ENCODE measurements at regions not wholly inside any gene's neighbourhood (a gene's known extent, or its start where the extent isn't known, plus 50 kb on each side); places are given as distances from the start of the nearest gene placed in this dataset.
A peak's percentile ranks its signal among the peaks of the same experiment; 100 is the strongest.

DNA sequence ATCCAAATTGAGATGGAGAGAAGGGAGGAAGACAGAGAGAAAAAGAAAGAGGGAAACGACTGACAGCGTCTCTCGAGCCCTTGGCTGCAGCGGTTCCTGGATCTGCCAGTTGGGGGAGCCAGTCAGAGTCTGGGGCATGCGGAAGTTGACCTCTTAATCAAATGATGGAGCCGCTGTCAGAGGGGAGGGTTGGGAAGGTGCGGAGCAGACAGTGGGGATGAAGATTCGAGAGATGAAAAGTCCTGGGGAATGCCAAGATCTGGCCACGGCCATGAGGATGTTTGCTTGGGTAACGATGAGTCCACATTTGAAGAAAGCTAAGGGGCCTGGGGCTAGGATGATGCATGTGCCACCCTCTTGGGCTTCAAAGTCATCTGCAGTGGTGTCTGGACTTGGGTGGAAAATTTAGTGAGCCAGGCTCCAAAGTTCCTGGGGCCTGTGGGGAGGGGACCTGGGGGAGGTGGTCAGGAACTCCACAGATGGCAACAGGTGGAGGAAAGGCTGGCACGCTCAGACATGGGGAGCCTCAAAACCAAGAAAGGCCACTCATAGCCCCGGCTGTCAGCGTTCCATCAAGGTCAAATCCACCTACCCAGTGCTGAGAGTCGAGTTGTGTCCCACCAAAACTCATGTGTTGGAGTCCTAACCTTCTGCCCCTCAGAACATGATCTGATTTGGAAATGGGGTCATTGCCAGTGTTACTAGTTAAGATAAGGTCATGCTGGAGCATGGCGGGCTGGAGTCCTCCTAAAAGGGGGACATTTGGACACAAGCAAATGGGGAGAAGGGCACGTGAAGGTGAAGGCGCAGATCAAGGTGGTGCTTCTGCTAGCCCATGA is 200.1 kb downstream of the NDUFA10 start:
- H3K9me3 ChIP-seq = no peaks in the 10 kb centered on the region
- TF ChIP-seq, protein P1, sequence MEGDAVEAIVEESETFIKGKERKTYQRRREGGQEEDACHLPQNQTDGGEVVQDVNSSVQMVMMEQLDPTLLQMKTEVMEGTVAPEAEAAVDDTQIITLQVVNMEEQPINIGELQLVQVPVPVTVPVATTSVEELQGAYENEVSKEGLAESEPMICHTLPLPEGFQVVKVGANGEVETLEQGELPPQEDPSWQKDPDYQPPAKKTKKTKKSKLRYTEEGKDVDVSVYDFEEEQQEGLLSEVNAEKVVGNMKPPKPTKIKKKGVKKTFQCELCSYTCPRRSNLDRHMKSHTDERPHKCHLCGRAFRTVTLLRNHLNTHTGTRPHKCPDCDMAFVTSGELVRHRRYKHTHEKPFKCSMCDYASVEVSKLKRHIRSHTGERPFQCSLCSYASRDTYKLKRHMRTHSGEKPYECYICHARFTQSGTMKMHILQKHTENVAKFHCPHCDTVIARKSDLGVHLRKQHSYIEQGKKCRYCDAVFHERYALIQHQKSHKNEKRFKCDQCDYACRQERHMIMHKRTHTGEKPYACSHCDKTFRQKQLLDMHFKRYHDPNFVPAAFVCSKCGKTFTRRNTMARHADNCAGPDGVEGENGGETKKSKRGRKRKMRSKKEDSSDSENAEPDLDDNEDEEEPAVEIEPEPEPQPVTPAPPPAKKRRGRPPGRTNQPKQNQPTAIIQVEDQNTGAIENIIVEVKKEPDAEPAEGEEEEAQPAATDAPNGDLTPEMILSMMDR (IDR thresholded peaks at IDR 0.05) = no peak
- no peak overlapping the region for H3K27ac ChIP-seq
- intact Hi-C loops (cut with DNase I) = no loop called here
- peak in 2 of 6 donors; percentile 4 to 21 for DNase-seq
- no peak overlapping the region for H3K4me3 ChIP-seq
- WGBS, 2 donors = 68 to 85% methylated on average over 17 of the region's 17 CpGs
- H3K4me1 ChIP-seq = no peaks in the 10 kb centered on the region
- ATAC-seq = no peak
- H3K27me3 ChIP-seq = no peaks in the 10 kb centered on the region
- no peaks in the 10 kb centered on the region for H3K36me3 ChIP-seq
- no peak for FAIRE-seq

DNA sequence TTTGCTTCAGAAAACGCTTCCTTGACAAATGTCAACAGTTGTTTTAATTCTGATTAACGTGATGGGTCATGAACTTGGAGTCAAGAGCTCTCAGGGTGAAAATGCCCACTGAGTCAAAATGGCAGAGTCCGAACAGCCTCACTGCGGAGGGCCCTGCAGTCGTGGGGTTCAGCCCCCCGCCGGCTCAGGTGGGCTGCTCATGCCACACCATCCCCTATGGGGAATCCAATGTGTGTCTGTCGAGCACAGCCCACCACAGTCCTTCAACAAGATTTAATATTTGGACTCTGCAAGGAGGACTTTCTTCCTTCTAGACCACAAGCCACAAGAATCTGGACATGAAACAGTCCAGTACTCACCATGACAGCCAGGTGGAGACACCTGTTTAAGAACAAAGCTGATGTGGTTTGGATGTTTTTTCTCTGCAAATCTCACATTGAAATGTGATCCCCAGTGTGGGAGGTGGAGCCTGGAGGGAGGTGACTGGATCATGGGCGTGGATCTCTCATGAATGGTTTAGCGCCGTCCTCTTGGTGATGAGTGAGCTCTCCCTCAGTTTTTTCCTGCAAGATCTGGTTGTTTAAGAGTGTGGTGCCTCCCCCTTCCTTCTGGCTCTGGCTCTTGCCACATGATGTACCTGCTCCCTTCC is 201.0 kb downstream of the NDUFA10 start:
- Histone ChIP-seq H3K27ac (no peak overlapping the region), H3K4me1 (no peaks in the 10 kb centered on the region), H3K36me3 (no peaks in the 10 kb centered on the region), H3K9me3 (no peaks in the 10 kb centered on the region), H3K27me3 (no peaks in the 10 kb centered on the region), H3K4me3 (no peak overlapping the region)
- 42 to 47% methylated on average over 11 of the region's 11 CpGs for WGBS, 2 donors
- DNase-seq = peak in 2 of 6 donors; percentile 8 to 10
- TF ChIP-seq, protein P1 (IDR thresholded peaks at IDR 0.05) = no peak
- peak in 3 of 4 donors; percentile 58 to 59 (median 58) for ATAC-seq
- intact Hi-C loops (cut with DNase I) = no loop called here
- no peak for FAIRE-seq

GRCh38 chr2:239822146-239822831 is 202.9 kb downstream of the NDUFA10 start:
- H3K27ac ChIP-seq = no peak overlapping the region
- no peaks in the 10 kb centered on the region for H3K36me3 ChIP-seq
- H3K4me3 ChIP-seq = no peak overlapping the region
- H3K4me1 ChIP-seq = no peaks in the 10 kb centered on the region
- H3K9me3 ChIP-seq = no peaks in the 10 kb centered on the region
- WGBS, 2 donors = 70 to 78% methylated on average over 16 of the region's 16 CpGs
- DNase-seq = no peak
- ATAC-seq = no peak
- H3K27me3 ChIP-seq = no peaks in the 10 kb centered on the region
- intact Hi-C loops (cut with DNase I) = no loop called here
- FAIRE-seq = no peak
- TF ChIP-seq, protein P1 (IDR thresholded peaks at IDR 0.05) = no peak

GRCh38 chr2:239821694-239822075 is 203.5 kb downstream of the NDUFA10 start:
- Histone ChIP-seq H3K4me1 (no peaks in the 10 kb centered on the region), H3K9me3 (no peaks in the 10 kb centered on the region), H3K4me3 (no peak overlapping the region), H3K27ac (no peak overlapping the region), H3K27me3 (no peaks in the 10 kb centered on the region), H3K36me3 (no peaks in the 10 kb centered on the region)
- DNase-seq (no peak), ATAC-seq (no peak), FAIRE-seq (no peak)
- TF ChIP-seq, protein P1 (IDR thresholded peaks at IDR 0.05) = no peak
- WGBS, 2 donors = 54 to 60% methylated on average over 4 of the region's 4 CpGs
- intact Hi-C loops (cut with DNase I) = no loop called here

Data from pancreas (tissue), 10 donors.